GM23338 (cell line): ENCODE measurements at regions not wholly inside any gene's neighbourhood (a gene's known extent, or its start where the extent isn't known, plus 50 kb on each side); places are given as distances from the start of the nearest gene placed in this dataset.

Source experiments
- ATAC-seq: fragments of 200-7000 bp; cut with Tn5 transposase; 3 replicates; pipeline ENCODE4 v1.9.1; 2020
- DNase-seq: peaks from one replicate; pipeline ENCODE4 v3.0.0-alpha.2; 2015; ENCODE audit warnings: low spot score
- H2AFZ ChIP-seq: fragments of 200-600 bp; sonication (generic); 2 replicates; pipeline ENCODE4 v1.8.0; 2016; ENCODE audit warnings: antibody characterized with exemption, mild to moderate bottlenecking, moderate library complexity
- H3F3A ChIP-seq: fragments of 200-600 bp; sonication (generic); replicated peaks from 2 replicates; pipeline ENCODE4 v1.8.0; 2017; ENCODE audit warnings: antibody characterized with exemption, mixed run types, low read depth
- H3K27ac ChIP-seq: fragments of 200-600 bp; sonication (generic); 2 replicates; pipeline ENCODE4 v1.6.1; 2016; ENCODE audit warnings: low read depth
- H3K27me3 ChIP-seq: fragments of 200-600 bp; sonication (generic); 2 replicates; pipeline ENCODE4 v1.8.0; 2016; ENCODE audit warnings: mild to moderate bottlenecking, mixed run types, moderate library complexity; ENCODE audit not compliant: insufficient read depth
- H3K36me3 ChIP-seq: fragments of 200-600 bp; sonication (generic); 2 replicates; pipeline ENCODE4 v1.8.0; 2016; ENCODE audit warnings: mild to moderate bottlenecking; ENCODE audit not compliant: insufficient read depth
- H3K4me1 ChIP-seq: fragments of 200-600 bp; sonication (generic); 2 replicates; pipeline ENCODE4 v1.8.0; 2016; ENCODE audit warnings: mild to moderate bottlenecking, moderate library complexity; ENCODE audit not compliant: insufficient read depth
- H3K4me2 ChIP-seq: fragments of 200-600 bp; sonication (generic); 2 replicates; pipeline ENCODE4 v1.7.1; 2017; ENCODE audit warnings: mixed run types
- H3K4me3 ChIP-seq: fragments of 200-600 bp; sonication (generic); 2 replicates; pipeline ENCODE4 v1.6.1; 2016; ENCODE audit warnings: mixed run types
- H3K79me2 ChIP-seq: fragments of 200-600 bp; sonication (generic); replicated peaks from 2 replicates; pipeline ENCODE4 v1.8.0; 2017; ENCODE audit warnings: mild to moderate bottlenecking; ENCODE audit not compliant: insufficient read depth
- H3K9me2 ChIP-seq: fragments of 200-600 bp; sonication (generic); 2 replicates; pipeline ENCODE4 v1.8.0; 2017; ENCODE audit not compliant: insufficient read depth
- H4K20me1 ChIP-seq: fragments of 200-600 bp; sonication (generic); replicated peaks from 2 replicates; pipeline ENCODE4 v1.8.0; 2017; ENCODE audit warnings: mild to moderate bottlenecking; ENCODE audit not compliant: insufficient read depth
- H3K27ac Mint-ChIP-seq: 2 replicates; pipeline ENCODE4 v1.8.0; 2020; ENCODE audit warnings: inconsistent platforms, mild to moderate bottlenecking, moderate library complexity, mixed read lengths
- H3K27me3 Mint-ChIP-seq: 3 replicates; pipeline ENCODE4 v1.8.0; 2022; ENCODE audit warnings: low read depth, mild to moderate bottlenecking, moderate library complexity, mixed read lengths, inconsistent platforms; ENCODE audit not compliant: insufficient read depth, poor library complexity
- H3K36me3 Mint-ChIP-seq: 3 replicates; pipeline ENCODE4 v1.8.0; 2021; ENCODE audit warnings: low read depth, mild to moderate bottlenecking, inconsistent platforms, moderate library complexity, mixed read lengths
- H3K4me1 Mint-ChIP-seq: 3 replicates; pipeline ENCODE4 v1.8.0; 2020; ENCODE audit warnings: mild to moderate bottlenecking, inconsistent platforms, mixed read lengths
- H3K4me3 Mint-ChIP-seq: 3 replicates; pipeline ENCODE4 v1.8.0; 2021; ENCODE audit warnings: moderate library complexity, mild to moderate bottlenecking, inconsistent platforms, mixed read lengths
- H3K9me3 Mint-ChIP-seq: 3 replicates; pipeline ENCODE4 v1.8.0; 2020; ENCODE audit warnings: moderate library complexity, mild to moderate bottlenecking, inconsistent platforms, mixed read lengths
- CREB1 ChIP-seq: fragments of 250-450 bp; sonication (Bioruptor Pico); IDR thresholded peaks from 2 replicates; pipeline ENCODE4 v1.5.0; 2020; ENCODE audit warnings: low read depth, mild to moderate bottlenecking, moderate library complexity
- CTCF ChIP-seq, 2 experiments: fragments of 200-600 bp in 1 of 2; sonication (generic) in 1 of 2; conservative IDR thresholded peaks; 2 replicates each; pipeline versions ENCODE4 v1.5.1 to v1.6.1; 2016 to 2017; ENCODE audit warnings: antibody characterized with exemption in 2 of 2, low read depth in 2 of 2, mild to moderate bottlenecking in 2 of 2, moderate library complexity in 1 of 2
- EZH2 ChIP-seq: fragments of 200-600 bp; sonication (generic); IDR thresholded peaks from one replicate; pipeline ENCODE4 v1.8.0; 2017; ENCODE audit warnings: antibody characterized with exemption, mild to moderate bottlenecking, low read depth; ENCODE audit not compliant: unreplicated experiment
- EZH2phosphoT487 ChIP-seq: fragments of 200-600 bp; sonication (generic); IDR thresholded peaks from one replicate; pipeline ENCODE4 v1.8.1; 2018; ENCODE audit warnings: antibody characterized with exemption; ENCODE audit not compliant: unreplicated experiment
- JUNB ChIP-seq: IDR thresholded peaks from one replicate; pipeline ENCODE4 v1.6.1; 2016; ENCODE audit warnings: antibody characterized with exemption; ENCODE audit not compliant: unreplicated experiment
- NANOG ChIP-seq: IDR thresholded peaks from 2 replicates; pipeline ENCODE4 v1.6.1; 2016; ENCODE audit warnings: antibody characterized with exemption, borderline replicate concordance
- POLR2AphosphoS5 ChIP-seq: IDR thresholded peaks from 2 replicates; pipeline ENCODE4 v1.6.1; 2016; ENCODE audit warnings: antibody characterized with exemption, low read depth
- REST ChIP-seq: IDR thresholded peaks from one replicate; pipeline ENCODE4 v1.6.1; 2018; ENCODE audit warnings: antibody characterized with exemption; ENCODE audit not compliant: unreplicated experiment
- STAT1 ChIP-seq: IDR thresholded peaks from one replicate; pipeline ENCODE4 v1.6.1; 2016; ENCODE audit warnings: antibody characterized with exemption; ENCODE audit not compliant: unreplicated experiment
- ZNF114 ChIP-seq: fragments of 250-450 bp; sonication (Bioruptor Pico); IDR thresholded peaks from 2 replicates; pipeline ENCODE4 v1.5.0; 2020; ENCODE audit warnings: mild to moderate bottlenecking, moderate library complexity
- ZNF331 ChIP-seq: fragments of 250-450 bp; sonication (Bioruptor Pico); IDR thresholded peaks from 2 replicates; pipeline ENCODE4 v1.5.0; 2020; ENCODE audit warnings: low read depth, mild to moderate bottlenecking, moderate library complexity
- ZNF462 ChIP-seq: fragments of 250-450 bp; sonication (Bioruptor Pico); IDR thresholded peaks from 2 replicates; pipeline ENCODE4 v1.5.0; 2020; ENCODE audit warnings: mild to moderate bottlenecking, moderate library complexity
- TF ChIP-seq, protein P1 (sequence below): IDR thresholded peaks from 2 replicates; pipeline ENCODE4 v1.6.1; 2016; ENCODE audit warnings: antibody characterized with exemption

- peaks cover 8% of the 10 kb centered on the region; the same call in 1 of the 2 replicates for H3K4me1 ChIP-seq
- H3K4me2 ChIP-seq = no peak overlapping the region
- H3K27ac Mint-ChIP-seq = no peak overlapping the region
- H3F3A ChIP-seq = no peaks in the 10 kb centered on the region
- H3K27me3 Mint-ChIP-seq = no peaks in the 10 kb centered on the region
- no peak overlapping the region for H3K4me3 Mint-ChIP-seq
- H3K4me1 Mint-ChIP-seq = peaks cover 4% of the 10 kb centered on the region; the same call in 1 of the 3 replicates
- no peaks in the 10 kb centered on the region for H3K79me2 ChIP-seq
- H3K27ac ChIP-seq = no peak overlapping the region
- H3K36me3 ChIP-seq = peaks cover 4% of the 10 kb centered on the region; the same call in 1 of the 2 replicates
- no peaks in the 10 kb centered on the region for H4K20me1 ChIP-seq
- peaks cover 17% of the 10 kb centered on the region; the same call in 1 of the 2 replicates for H3K9me2 ChIP-seq
- H3K27me3 ChIP-seq = no peaks in the 10 kb centered on the region
- H3K9me3 Mint-ChIP-seq = peaks cover 6% of the 10 kb centered on the region
- no peak for ATAC-seq
- no peak for TF ChIP-seq REST
- TF ChIP-seq JUNB = no peak
- TF ChIP-seq CREB1 (CRISPR knock-in tag) = no peak
- TF ChIP-seq, protein P1, sequence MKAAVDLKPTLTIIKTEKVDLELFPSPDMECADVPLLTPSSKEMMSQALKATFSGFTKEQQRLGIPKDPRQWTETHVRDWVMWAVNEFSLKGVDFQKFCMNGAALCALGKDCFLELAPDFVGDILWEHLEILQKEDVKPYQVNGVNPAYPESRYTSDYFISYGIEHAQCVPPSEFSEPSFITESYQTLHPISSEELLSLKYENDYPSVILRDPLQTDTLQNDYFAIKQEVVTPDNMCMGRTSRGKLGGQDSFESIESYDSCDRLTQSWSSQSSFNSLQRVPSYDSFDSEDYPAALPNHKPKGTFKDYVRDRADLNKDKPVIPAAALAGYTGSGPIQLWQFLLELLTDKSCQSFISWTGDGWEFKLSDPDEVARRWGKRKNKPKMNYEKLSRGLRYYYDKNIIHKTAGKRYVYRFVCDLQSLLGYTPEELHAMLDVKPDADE = no peak
- TF ChIP-seq NANOG = no peak
- TF ChIP-seq ZNF462 (CRISPR knock-in tag) = no peak
- TF ChIP-seq POLR2AphosphoS5 = no peak
- no peak for TF ChIP-seq EZH2phosphoT487
- TF ChIP-seq ZNF331 (CRISPR knock-in tag) = no peak
- no peak for TF ChIP-seq STAT1
- no peak for TF ChIP-seq CTCF (conservative IDR thresholded peaks at IDR 0.05; ENCODE audit: low read depth in 2 of 2)
- no peak for TF ChIP-seq EZH2
- TF ChIP-seq ZNF114 (CRISPR knock-in tag) = no peak
- no peak overlapping the region for H3K4me3 ChIP-seq
- DNase-seq = no peak
- H3K36me3 Mint-ChIP-seq = 0 out of 3 replicates have a peak, but pooled peaks cover 3% of the 10 kb centered on the region
- no peak overlapping the region for H2AFZ ChIP-seq
Observed at GRCh38 chr20:6480328-6481200, 286.9 kb upstream of the BMP2 start.
